A673 (cell line): ENCODE measurements at regions not wholly inside any gene's neighbourhood (a gene's known extent, or its start where the extent isn't known, plus 50 kb on each side); places are given as distances from the start of the nearest gene placed in this dataset.

Experiments used
- BruUV-seq: library from RNA; stranded (reverse); fragments of 400-500 nt; replicated peaks from 2 replicates; lab custom pipeline; 2021; lab: Mats Ljungman, UMichigan
- CTCF ChIA-PET: fragments of 300-600 bp; sonication (Branson Sonifier 250); formaldehyde crosslinking; loops from one replicate; lab custom pipeline; 2022; ENCODE audit warnings: antibody characterized with exemption; lab: Charles Lee
- POLR2A ChIA-PET: fragments of 300-600 bp; sonication (Branson Sonifier 250); formaldehyde crosslinking; loops from one replicate; lab custom pipeline; 2022; ENCODE audit warnings: antibody characterized with exemption; ENCODE audit not compliant: low non-redundant PET; lab: Charles Lee
- DNase-seq: peaks from one replicate; pipeline ENCODE4 v3.0.0-alpha.2; 2015; ENCODE audit warnings: low spot score
- H3K27ac ChIP-seq: fragments of 200-600 bp; sonication (generic); 2 replicates; pipeline ENCODE4 v1.5.1; 2016; ENCODE audit warnings: mixed run types, low read depth, mild to moderate bottlenecking, mixed read lengths, antibody characterized with exemption, low read length; ENCODE audit not compliant: poor library complexity, severe bottlenecking
- H3K27me3 ChIP-seq: fragments of 200-600 bp; sonication (generic); replicated peaks from 2 replicates; pipeline ENCODE4 v1.6.1; 2017; ENCODE audit warnings: mixed run types, low read depth, mild to moderate bottlenecking, mixed read lengths, antibody characterized with exemption, low read length; ENCODE audit not compliant: insufficient read depth, poor library complexity
- H3K36me3 ChIP-seq: fragments of 200-600 bp; sonication (generic); 2 replicates; pipeline ENCODE4 v1.6.1; 2016; ENCODE audit warnings: mixed run types, mild to moderate bottlenecking, mixed read lengths, antibody characterized with exemption, low read length; ENCODE audit not compliant: insufficient read depth, poor library complexity, severe bottlenecking
- H3K4me1 ChIP-seq: fragments of 200-600 bp; sonication (generic); 2 replicates; pipeline ENCODE4 v1.6.1; 2017; ENCODE audit warnings: mixed run types, mild to moderate bottlenecking, mixed read lengths, antibody characterized with exemption, low read length; ENCODE audit not compliant: insufficient read depth, poor library complexity, severe bottlenecking
- H3K4me3 ChIP-seq: fragments of 200-600 bp; sonication (generic); 2 replicates; pipeline ENCODE4 v1.5.1; 2016; ENCODE audit warnings: low read depth, mixed run types, mild to moderate bottlenecking, mixed read lengths, low read length; ENCODE audit not compliant: poor library complexity, severe bottlenecking
- H3K9me3 ChIP-seq: fragments of 200-600 bp; sonication (generic); 2 replicates; pipeline ENCODE4 v1.6.1; 2016; ENCODE audit warnings: mixed run types, low read depth, mild to moderate bottlenecking, mixed read lengths, antibody characterized with exemption, low read length; ENCODE audit not compliant: poor library complexity, severe bottlenecking
- EZH2 ChIP-seq: fragments of 200-600 bp; sonication (generic); IDR thresholded peaks from 2 replicates; pipeline ENCODE4 v1.6.1; 2017; ENCODE audit warnings: borderline replicate concordance, low read depth, mild to moderate bottlenecking, mixed read lengths, antibody characterized with exemption, low read length; ENCODE audit not compliant: poor library complexity, severe bottlenecking
- intact Hi-C: fragments of 100-400 bp; cut with micrococcal nuclease; formaldehyde crosslinking; loops from one replicate; pipeline ENCODE4 v1.10.0; 2022; ENCODE audit not compliant: unreplicated experiment
- TF ChIP-seq, protein P1 (sequence below): fragments of 300-800, 200-600 bp; sonication (generic); conservative IDR thresholded peaks from 2 replicates; pipeline ENCODE4 v1.5.1; 2017; ENCODE audit warnings: low read depth, mild to moderate bottlenecking, antibody characterized with exemption, low read length, moderate library complexity, mixed read lengths

DNA sequence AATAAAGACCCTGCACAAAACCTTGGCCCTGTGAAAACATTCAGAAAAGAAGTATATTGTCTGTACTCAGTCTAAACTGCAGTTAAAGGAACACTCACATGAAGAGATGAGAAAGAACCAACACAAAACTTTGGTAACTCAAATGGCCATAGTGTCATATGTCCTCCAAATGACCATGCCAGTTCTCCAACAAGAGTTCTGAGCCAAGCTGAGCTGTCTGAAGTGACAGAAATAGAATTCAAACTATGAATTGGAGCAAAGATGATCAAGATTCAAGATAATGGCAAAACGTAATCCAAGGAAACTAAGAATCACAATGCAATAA is 739.3 kb upstream of the NDST4 start:
- ChIA-PET CTCF (interaction anchor here (0.6 to 1.4 kb wide), 6 partner anchors 14 to 734 kb away, joined by 3 to 12 read pairs (median 4); no protein-coding TSS in a partner anchor), POLR2A (no interaction called here)
- Histone ChIP-seq H3K4me1 (peaks cover 5% of the 10 kb centered on the region), H3K27me3 (no peaks in the 10 kb centered on the region), H3K9me3 (no peaks in the 10 kb centered on the region), H3K27ac (no peak overlapping the region), H3K4me3 (no peak overlapping the region), H3K36me3 (no peaks in the 10 kb centered on the region)
- intact Hi-C loops: loop anchor here (2.0 to 10.0 kb wide), 5 partner anchors 314 to 1070 kb away; no protein-coding TSS in a partner anchor
- DNase-seq: no peak
- no peak for TF ChIP-seq EZH2
- TF ChIP-seq, protein P1, sequence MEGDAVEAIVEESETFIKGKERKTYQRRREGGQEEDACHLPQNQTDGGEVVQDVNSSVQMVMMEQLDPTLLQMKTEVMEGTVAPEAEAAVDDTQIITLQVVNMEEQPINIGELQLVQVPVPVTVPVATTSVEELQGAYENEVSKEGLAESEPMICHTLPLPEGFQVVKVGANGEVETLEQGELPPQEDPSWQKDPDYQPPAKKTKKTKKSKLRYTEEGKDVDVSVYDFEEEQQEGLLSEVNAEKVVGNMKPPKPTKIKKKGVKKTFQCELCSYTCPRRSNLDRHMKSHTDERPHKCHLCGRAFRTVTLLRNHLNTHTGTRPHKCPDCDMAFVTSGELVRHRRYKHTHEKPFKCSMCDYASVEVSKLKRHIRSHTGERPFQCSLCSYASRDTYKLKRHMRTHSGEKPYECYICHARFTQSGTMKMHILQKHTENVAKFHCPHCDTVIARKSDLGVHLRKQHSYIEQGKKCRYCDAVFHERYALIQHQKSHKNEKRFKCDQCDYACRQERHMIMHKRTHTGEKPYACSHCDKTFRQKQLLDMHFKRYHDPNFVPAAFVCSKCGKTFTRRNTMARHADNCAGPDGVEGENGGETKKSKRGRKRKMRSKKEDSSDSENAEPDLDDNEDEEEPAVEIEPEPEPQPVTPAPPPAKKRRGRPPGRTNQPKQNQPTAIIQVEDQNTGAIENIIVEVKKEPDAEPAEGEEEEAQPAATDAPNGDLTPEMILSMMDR: no peak
- BruUV-seq: no TSS peak

DNA sequence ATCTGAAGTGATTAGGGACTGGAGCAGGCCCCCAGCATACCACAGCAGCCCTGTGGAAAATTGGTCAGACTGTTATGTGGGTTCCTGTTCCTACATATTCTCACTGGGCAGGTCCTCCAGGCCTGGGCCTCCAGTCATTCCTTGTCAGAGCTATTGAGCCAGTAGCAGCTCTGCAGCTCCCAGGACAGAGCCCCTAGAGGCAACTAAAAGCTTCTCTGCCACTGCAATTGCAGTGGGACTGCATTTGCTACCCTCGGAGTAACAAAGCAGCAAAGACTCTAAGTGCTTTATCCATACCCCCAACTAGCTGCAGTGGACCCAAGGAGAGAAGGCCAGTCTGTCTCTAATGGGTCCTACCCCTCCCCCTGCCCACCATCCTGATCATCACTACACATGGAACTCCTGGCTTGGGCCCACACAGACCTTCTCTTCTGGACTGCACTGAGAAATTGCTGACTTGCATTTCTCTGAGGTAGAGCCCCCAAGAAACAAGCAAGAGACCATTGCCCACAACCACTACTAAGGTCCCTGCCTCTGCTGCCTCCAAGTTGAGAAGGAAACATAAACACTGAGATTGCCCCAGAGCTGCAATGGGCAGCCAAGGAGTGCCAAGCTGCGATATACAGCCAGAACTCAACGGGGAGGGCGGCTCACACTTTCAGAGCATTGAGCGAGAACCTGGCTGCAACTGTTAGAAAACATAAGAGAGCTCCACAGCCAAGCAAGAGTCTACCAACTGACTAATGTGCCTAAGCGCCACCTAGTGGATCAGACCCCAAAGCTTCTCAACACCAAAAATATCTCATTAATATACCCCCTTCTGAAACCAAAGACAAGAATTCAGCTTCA is 738.7 kb upstream of the NDST4 start:
- DNase-seq: peak; percentile 87
- BruUV-seq: no TSS peak
- TF ChIP-seq, protein P1: peak; percentile 86
- TF ChIP-seq EZH2: no peak
- POLR2A ChIA-PET: no interaction called here
- H3K4me1 ChIP-seq: peaks cover 5% of the 10 kb centered on the region
- H3K27me3 ChIP-seq: no peaks in the 10 kb centered on the region
- H3K36me3 ChIP-seq: no peaks in the 10 kb centered on the region
- no peaks in the 10 kb centered on the region for H3K9me3 ChIP-seq
- CTCF ChIA-PET: interaction anchor here (0.6 to 1.4 kb wide), 6 partner anchors 14 to 733 kb away, joined by 3 to 12 read pairs (median 4); no protein-coding TSS in a partner anchor
- H3K27ac ChIP-seq: no peak overlapping the region
- intact Hi-C loops: loop anchor here (2.0 to 10.0 kb wide), 5 partner anchors 313 to 1070 kb away; no protein-coding TSS in a partner anchor
- H3K4me3 ChIP-seq: no peak overlapping the region

DNA sequence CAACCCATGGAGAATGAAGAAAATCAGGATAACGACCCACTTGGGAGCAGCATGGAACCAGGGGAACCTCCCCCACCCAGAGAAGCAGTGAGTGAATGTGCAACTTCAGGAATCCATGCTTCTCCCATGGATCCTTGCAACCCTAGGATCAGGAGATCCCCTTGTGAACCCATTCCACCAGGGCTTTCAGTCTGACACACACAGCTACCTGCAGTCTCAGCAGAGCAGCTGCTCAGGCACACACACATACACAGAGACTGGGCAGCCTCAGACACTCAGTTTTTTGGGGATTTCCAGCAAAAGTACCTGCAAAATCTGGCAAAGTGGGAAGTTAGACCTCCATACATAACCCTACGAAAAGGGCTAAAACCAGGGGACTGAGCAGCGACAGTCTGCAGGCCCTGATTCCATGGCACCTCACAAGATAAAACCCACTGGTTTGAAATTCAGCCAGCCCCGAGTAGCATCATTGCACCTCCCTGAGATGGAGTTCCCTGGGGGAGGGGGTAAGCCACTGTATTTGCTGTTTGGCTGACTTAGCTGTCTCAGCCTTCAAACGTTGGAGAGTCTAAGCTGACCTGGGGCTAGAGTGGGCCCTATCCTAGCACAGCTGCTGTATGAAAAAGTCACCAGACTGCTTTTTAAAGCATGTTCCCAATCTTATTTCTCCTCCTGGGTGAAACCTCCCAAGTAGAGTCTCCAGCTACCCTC is 737.5 kb upstream of the NDST4 start:
- H3K9me3 ChIP-seq: no peaks in the 10 kb centered on the region
- intact Hi-C loops: loop anchor here (5.0 to 10.0 kb wide), 3 partner anchors 696 to 1069 kb away; no protein-coding TSS in a partner anchor

More for the DNA sequence above, 737.5 kb upstream of the NDST4 start:
- TF ChIP-seq, protein P1: no peak
- TF ChIP-seq EZH2: no peak
- no TSS peak for BruUV-seq
- H3K27ac ChIP-seq: no peak overlapping the region
- POLR2A ChIA-PET: no interaction called here
- no peak for DNase-seq
- H3K4me1 ChIP-seq: peaks cover 5% of the 10 kb centered on the region
- CTCF ChIA-PET: no interaction called here
- H3K36me3 ChIP-seq: no peaks in the 10 kb centered on the region
- no peak overlapping the region for H3K4me3 ChIP-seq
- no peaks in the 10 kb centered on the region for H3K27me3 ChIP-seq
